ENCODE measurements at regions not wholly inside any gene's neighbourhood (a gene's known extent, or its start where the extent isn't known, plus 50 kb on each side); places are given as distances from the start of the nearest gene placed in this dataset.
"Not testable (repeated sequence)": the region's sequence is repeated elsewhere in the genome, so short reads cannot be mapped to it uniquely, and the experiment has no call there.

DNA sequence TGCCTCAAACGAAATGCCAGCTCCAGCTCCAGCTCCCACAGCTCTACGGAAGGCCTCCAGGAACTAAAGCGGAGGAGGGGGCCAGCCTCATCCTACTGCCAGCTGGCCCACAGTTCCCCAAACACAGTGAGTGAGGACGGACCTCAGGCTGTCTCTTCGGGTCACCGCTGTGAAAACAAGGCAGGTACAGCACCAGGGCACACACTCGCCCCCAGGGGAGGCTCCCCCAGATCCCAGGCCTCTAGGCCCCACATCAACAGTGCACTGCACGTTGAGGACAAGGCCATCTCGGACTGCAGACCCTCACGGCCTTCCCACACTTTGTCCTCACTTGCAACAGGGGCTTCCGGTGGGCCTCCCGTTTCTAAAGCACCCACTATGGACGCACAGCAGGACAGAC, 95.0 kb downstream of the GTF2H2C_2 start:
- not testable (repeated sequence) for DNase-seq (ENCODE audit: low spot score)

DNA sequence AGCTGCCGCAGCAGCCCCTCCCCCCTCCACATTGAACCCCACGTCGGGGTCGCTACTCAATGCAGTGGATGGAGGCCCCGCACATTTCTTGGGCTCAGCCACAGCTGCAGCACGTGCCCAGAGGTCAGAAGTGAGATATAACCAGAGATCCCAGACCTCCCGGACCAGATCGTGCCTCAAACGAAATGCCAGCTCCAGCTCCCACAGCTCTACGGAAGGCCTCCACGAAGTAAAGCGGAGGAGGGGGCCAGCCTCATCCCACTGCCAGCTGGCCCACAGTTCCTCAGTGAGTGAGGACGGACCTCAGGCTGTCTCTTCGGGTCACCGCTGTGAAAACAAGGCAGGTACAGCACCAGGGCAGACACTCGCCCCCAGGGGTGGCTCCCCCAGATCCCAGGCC, 95.6 kb downstream of the GTF2H2C_2 start:
- peak; percentile 1 for DNase-seq (ENCODE audit: low spot score)
